GM21515 (cell line): ENCODE measurements at regions not wholly inside any gene's neighbourhood (a gene's known extent, or its start where the extent isn't known, plus 50 kb on each side); places are given as distances from the start of the nearest gene placed in this dataset.

Experiments used
- ATAC-seq: cut with Tn5 transposase; IDR thresholded peaks from one replicate; pipeline ENCODE4 v1.9.1; 2021; ENCODE audit not compliant: unreplicated experiment

DNA sequence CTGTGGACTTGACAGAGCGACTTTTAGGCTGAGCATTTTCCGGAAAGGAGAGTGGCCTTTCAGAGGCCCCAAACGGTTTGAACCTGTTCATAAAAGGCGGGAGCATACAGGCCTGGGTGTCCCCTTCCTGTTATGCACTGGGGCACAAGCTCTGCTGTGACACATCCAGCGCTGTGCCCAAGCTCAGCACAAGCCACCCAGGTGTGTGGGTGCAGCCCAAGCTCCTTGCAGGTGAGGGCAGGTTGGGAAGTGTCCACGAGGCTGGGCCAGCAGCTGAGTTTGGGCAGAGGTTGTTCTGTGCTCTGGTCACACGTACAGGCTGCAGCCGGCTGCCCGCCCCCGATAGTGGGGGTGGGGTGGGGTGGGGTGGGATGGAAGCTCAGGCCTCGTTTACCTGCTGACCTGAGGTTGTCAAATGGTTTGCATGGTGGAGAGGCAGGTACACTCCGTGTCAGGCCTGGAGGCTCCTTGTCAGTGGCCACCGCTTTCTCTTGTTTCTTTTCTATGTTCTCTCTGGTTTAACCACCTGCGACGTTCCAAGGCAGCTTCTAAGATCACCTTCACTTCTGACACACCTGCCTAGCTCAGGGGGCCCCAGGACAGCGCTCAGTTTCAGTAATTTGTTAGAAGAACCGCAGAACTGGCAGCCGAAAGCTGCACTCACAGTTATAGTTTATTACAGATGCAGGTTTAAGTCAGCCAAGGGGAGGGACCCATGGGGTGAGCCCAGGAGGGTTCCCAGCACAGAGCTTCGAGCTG lies 194.7 kb upstream of the CIBAR2 start:
- no peak for ATAC-seq

DNA sequence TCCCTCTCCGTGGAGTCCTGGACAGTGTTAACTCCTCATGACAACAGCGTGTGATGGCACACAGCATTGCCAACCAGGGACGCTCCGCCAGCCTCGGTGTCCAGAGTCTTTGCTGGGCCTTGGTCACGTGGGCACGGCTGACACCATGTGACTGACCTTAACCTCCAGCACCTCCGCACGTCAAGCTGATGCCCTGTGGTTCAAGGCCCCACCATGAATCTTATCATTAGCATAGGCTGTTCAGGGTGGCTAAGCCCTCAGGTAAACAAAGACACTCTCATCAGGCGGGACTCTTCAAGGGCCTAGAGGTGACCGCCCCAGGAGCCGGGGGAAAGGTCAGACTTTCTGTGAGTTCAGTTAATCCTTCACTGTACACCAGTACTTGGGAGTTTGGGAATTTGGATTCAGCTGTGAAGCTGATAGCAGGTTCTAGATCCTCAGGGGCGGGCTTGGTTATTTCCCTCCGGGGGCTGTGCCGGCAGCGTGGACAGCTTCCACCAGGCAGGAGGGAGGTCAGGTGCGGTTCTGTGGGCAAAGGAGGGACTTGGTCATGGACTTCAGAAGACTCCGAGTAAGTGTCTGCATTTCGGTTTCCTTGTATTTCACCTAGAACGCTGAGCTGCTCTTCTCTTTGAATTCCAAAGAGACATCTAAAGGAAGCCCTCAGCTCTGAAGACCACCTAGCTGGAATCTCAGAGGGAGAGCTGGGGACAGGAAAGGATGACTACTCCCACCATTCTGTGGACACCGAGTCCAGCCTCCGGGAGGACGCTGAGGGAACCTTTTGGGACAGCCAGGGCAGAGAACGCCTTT lies 195.5 kb upstream of the CIBAR2 start:
- ATAC-seq, result no peak

DNA sequence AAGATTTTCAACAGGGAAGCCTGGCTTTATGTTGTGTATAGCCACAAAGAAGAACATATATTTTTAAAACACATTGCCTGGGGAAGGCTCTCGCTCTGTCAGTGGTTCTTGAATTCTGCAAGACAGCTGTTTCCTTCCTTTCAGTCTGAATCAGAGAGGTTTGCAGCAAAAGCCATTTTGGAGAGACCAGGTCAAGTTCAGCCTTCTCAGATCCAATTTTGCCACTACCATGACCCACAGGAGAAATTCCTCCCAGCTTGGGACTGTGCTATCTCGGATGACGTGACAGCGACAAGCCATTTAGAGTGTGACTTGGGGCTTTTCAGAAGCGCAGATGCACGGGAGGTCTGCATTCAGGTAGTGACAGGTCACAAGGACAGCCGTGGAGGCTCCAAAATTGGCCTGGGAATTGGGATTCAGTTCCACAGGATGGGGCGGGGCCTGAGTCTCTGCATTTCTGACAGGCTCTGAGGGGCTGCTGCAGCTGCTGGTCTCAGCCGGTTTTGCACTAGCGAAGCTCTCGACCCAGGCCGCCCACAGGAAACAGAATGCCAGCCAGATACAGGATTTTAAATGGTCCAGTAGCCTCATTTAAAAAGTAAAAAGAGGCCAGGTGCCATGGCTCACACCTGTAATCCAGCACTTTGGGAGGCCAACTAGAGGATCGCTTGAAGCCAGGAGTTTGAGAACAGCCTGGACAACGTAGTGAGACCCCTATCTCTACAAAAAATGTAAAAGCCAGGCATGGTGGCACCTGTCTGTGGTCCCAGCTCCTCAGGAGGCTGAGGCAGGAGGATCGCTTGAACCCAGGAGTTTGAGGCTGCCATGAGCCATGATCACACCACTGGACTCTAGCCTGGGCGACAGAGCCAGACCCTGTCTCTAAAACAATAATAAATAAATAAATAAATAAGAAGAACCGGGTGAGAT lies 196.6 kb upstream of the CIBAR2 start:
- no peak for ATAC-seq

DNA sequence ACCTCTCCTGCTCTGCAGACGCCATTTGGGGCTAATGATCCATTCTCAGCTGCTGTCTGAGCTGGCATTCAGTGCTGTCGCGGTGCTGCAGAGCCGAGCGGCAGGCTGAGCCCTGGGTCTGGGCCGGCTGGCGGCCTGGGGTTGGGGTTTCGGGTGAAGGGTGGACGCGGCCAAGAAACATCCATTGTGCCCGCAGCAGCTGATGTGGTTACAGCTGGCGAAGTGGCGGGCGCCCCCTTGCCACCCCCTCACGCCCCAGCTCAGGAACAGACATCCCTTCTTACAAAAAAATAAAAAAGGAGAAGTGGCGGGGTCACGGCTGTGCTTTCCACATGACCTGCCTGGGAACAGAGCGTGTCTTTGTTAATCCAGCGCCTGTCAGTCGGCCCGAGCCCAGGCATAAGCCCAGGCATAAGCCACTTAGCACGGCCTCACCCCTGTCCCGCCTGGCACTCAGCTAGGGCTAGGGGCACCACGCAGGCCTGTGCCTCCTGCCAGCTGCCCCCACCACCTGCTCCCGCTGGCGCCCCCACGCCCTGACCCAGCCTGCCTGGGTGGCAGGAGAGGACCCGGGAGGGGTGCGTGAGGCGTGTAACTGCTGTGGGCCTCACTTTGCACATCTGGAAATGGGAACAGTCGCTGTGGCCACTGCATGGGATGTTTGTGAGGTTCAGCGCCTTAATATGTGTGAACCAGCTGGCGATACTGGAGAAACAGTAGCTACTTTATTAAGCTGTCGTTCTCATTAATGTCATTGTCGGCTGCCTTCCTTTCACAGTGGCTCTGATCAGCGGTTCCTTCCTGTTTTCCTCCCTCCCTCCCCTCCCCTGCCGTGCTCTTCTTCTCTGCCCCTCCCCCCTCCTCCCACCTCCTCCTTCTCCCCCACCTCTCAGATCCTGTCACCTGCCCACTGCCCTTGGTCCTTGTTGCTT lies 197.7 kb upstream of the CIBAR2 start:
- no peak for ATAC-seq

DNA sequence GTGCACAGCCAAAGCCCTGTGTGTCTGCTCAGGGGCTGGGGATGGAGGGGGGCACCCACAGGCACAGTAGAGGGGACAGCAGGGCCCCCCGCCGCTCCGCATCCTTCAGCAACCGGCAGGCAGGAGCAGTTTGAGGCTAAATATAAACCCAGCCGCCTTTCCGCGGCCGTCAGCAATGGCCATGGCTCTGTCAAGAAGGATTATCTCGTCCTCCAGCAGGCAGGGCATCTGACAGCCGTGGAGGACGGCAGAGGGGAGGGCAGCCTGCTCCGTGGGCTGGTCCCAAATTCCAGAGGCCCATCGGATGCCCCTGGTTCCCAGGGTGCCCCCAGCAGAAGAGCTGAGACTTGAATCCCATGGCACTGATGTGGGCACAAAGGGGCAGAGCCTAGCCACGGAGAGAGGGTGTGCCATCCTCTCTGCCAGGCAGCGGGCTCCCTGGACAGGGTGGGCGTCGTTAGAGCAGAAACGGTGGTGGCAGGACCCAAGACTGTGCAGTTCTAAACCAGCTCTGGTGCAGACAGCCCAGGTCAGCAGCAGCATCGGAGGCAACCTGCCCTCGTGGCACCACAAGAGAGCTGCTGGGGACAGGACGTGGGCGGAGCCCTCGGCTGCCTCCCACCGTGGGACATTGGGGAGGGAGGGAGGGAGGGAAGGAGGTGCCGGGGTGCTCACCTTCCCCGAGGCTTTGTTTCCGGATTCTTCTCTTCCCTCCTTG lies 198.8 kb upstream of the CIBAR2 start:
- no peak for ATAC-seq

DNA sequence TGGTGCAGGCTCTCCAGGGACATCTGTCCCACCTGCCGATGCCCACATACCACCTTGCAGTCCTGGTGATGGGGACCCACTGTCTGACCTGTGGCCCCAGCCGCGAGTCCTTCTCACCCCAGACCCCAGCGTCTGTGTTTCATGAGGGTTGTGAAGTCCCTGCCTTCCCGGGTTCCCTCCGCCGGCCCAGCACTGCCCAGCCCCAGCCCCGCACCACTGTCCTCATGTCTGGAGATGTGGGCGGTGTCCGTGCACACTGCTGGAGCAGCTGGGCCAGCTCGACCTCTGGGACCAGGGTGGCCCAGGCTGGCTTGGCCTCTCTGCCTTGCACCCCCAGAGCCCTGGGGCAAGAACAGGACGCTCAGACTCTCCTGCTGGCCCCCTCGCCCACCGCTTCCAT lies 199.5 kb upstream of the CIBAR2 start:
- ATAC-seq, result no peak

DNA sequence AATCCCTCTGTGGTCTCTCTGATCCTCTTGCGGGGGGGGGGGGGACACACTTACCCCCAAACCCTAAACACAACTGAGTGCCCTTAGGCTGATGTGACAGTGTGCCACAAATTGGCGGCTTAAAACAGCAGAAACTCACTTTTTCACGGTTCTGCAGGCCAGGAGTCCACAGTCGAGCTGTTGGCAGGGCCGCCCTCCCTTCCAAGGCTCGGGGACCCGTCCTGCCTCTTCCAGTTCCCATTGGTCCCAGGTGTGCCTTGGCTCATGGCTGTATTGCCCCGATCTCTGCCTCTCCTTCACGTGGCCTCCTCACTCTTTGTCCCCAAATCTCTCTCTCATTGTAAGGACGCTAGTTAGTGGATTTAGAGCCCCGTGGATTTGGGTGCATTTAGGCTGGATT lies 199.9 kb upstream of the CIBAR2 start:
- no peak for ATAC-seq

DNA sequence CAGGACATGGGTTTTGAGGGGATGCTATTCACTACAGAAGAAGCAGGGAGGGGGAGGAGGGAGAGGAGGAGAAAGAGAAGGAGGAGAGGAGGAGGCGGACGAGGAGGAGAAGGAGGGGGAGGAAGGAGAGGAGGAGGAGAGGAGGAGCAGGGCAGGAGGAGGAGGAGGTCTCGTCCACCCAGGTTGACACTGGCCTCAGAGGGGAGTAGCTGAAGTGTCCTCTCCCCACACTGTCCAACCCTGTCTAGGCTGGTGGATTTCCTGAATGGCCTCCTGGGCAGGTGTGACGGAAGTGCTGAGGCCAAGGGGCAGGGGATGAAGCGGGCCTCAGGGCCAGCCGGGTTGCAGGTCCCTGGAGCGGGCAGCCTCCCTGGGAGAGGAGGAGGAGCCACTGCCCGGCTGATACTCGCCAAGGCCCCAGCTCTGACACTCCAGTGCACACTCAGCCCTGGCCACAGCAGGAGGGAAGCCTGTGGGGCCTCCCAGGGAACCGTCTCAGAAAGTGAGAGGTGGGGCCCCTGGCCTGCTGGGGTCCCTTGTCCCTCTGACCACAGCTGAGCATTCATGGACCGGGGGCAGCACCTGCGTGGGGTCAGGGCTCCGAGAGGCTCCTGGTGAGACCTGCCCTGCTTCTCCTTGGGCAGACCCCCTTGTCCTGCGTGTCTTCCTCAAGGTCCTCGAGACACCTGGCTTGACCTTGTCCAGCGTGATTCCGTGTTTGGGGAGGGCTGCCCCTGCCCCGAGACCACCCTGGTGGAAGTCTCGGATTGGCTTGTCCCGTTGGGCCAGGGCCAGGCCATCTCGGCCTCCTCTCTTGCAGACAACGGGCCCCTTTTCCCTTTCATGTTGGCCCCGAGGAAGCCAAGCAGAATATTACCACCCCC lies 200.6 kb upstream of the CIBAR2 start:
- ATAC-seq, result no peak

DNA sequence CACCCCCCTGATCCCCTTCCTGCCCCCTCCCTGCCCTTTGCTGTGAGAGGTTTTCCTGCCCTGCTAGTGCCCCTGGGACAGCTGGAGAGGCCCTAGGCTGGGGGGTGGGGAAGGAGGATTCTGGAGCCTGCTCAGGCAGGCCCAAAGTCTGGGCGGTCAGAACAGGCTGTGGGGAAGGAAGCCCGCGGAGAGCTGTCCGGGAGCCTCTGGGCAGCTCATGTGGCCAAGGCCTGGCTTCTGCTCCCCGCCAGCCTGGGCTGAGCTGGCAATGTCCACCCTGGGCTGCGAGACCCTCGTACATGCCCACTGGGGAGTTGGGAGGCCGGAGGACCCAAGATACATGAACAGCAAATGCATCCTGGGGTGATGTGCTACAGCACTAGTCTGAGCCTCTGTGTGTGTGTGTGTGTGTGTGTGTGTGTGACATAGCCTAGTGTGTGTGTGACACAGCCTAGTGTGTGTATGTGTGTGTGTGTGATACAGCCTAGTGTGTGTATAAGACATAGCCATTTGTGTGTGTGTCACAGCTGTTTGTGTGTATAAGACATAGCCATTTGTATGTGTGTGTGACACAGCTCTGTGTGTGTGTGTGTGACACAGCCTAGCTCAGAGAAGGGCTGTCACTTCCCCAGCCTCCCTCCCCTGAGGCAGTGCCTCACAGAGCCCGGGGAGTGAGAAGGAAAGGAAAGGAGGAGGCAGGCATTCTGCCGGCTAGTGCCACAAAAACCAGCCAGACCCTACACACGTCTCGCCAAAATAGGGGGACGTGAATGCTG lies 201.4 kb upstream of the CIBAR2 start:
- ATAC-seq, result no peak

DNA sequence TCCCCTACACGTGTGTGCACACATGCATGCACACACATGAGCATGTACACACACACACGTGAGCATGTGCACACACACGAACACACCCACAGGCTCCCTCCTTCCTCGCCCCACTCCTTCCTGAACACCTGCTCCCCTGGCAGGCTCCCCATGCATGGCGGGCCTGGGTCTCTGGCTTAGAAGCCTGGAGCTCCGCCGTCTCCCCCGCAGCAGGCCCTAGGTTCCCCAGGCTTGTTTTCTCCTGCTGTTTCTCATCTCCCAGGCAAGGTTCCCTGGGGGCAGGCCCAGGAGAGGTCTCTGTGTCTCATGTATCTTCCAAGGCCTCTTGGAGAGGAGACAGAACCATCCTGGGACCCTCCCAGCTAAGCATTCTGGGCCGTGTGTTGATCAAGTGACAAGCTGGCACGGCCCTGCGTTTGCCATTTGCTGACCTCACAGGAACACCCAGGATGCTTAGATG lies 202.3 kb upstream of the CIBAR2 start:
- no peak for ATAC-seq

DNA sequence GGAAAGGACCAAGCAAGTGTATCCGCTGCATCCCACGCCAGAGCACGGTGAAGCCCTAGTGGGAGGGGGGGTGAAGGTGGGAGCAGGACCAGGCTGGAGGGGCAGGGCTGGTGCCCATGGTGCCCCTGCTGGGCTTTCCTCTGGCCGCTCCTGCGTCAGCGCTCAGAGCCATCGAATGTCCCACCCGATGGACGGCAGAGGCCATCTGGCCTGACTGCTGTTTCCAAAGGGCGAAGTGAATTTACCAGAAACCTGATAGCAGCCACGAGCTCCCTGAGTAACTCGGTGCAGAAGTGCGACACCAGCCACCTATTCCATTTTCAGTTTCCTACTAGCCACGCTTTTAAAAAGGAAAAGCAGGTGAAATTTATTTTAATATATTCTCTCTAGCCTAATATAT lies 203.6 kb upstream of the CIBAR2 start:
- no peak for ATAC-seq

DNA sequence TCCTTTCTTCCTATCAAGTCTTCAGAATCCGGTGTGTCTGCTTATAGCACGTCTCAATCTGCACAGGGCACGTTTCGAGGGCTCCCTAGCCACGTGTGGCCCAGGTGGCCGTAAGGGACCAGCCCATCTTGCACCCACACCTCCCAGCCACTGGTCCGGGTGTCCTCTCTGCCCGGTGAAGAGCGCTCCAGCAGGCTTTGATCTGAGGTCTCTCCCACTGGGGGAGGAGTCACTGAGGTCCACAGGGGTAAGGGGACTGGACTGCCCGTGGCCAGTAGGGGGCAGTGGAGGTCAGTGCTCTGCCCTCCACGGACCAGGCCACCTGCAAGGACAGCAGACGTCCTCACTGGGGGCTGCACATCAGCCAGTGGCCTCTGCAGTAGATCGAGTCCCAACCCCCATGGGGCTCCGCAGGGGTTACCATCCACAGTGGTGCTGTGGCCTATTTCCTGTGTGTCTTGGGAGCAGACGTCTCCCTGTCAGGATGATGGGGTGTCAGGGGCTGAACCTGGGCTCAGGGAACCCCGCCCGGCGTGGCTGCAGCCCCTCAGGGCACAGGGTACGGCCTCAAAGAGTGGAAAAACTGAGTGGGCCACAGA lies 204.1 kb upstream of the CIBAR2 start:
- ATAC-seq, result no peak

DNA sequence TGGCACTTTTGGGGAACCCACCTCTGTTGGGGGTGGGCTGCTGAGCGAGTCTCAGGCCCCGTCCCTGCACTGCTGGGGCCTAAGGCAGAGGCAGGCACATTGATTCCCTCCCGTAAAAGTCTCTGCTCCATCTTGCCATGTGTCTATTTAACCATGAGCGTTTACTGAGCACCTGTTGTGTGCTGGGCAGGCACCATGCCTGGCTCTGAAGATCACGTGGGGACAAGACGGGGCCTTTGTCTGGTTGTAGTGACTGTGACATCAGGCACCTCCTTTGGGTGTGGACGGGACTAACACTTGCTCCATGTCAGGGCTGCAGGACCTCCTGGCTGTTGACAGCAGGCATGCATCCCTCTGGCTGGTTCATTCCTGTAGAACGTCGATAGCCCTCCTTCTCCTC lies 204.7 kb upstream of the CIBAR2 start:
- ATAC-seq, result no peak

DNA sequence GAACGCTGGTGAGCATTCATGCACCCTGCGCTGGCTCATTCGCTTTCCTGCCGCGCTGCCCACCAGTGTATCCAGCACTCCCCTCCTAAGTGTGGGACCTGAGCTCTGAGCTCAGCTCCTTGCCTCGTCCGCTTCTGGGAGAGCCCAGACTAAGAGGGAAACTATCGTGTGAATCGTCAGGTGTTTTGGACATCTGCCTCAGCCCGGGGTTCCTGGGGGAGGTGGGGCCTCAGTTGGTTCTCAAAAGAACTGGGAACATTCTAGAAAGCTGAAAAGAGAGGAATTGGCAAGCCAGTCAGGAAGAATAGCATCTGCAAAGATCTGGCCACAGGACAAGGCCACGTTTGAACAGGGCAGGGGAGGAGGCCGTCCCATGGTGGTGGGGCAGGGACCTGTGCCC lies 205.4 kb upstream of the CIBAR2 start:
- no peak for ATAC-seq

DNA sequence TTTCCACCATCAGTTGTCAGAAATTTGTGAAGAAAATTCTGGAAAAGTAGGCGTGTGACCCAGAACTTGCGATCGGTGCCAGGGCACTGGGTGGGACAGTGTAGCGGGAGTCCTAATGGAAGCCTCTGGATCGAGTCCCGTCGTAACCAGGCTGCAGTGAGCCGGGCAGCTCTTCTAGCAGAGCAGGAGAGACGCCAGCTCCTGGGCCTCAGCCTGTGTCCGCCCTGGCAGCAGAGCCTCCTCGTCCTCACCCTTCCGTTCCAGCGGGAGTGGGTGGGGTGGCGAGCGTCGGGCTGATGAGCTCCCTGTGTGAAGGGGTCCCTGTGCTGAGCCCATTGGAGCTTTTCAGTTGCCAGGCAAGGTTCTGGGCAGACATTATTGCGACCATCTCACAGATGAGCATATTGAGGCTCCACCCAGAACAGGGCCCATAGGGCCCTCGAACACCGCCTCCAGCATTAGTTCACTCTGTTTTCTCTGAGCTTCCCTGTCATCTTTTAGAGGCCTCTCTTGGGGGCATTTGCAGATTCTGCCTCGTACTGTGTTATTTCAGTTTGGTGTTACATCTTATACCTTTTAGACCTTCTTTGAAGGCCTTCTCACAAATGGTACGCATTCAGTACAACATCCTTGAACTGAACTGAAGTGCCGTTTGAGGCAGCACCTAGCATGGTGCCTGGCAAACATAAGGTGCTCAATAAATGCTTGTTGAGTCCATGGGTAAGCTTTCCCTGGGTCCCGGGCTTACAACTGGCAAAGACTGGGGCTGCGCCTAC lies 207.1 kb upstream of the CIBAR2 start:
- no peak for ATAC-seq

DNA sequence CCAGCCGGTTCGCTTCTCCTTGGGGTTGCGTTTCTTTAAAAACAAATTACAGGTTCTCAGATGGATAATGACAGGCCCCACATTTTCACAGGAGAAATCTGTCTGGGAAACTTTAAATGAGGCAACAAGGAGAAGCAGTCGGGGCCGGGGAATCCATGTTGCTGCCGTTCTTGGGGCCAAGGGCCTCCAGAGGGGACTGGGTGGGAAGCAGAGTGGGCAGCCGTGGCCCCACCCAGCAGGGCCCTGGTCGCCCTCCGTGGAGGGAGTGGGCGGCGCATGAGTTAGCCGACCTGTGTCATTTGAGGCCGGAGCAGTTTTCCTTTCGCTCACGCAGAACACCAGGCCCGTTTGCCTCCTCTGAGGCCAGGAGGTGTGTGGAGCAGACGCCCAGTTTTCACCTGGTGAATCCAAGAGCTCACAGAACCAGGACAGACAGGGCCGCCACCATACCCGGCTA lies 207.7 kb upstream of the CIBAR2 start:
- ATAC-seq, result no peak
